Astrocyte of the spinal cord (primary cell): ENCODE measurements at regions not wholly inside any gene's neighbourhood (a gene's known extent, or its start where the extent isn't known, plus 50 kb on each side); places are given as distances from the start of the nearest gene placed in this dataset.
"Not testable (repeated sequence)": the region's sequence is repeated elsewhere in the genome, so short reads cannot be mapped to it uniquely, and the experiment has no call there.

Experiments
- DNase-seq: peaks from one replicate; pipeline ENCODE4 v3.0.0; 2011; ENCODE audit warnings: low read depth, low spot score
- H3K4me3 ChIP-seq: 2 replicates; pipeline ENCODE4 v1.5.1; 2011; ENCODE audit warnings: low read depth, mild to moderate bottlenecking, low read length, moderate library complexity
- CTCF ChIP-seq: IDR thresholded peaks from 2 replicates; pipeline ENCODE4 v1.5.1; 2012; ENCODE audit warnings: low read depth, mild to moderate bottlenecking, low read length, inconsistent platforms
- in situ Hi-C: cut with HindIII; loops from 2 replicates; pipeline ENCODE4 v1.10.0; 2017; ENCODE audit warnings: low sequenced_read_pairs

- no peak for TF ChIP-seq CTCF
- DNase-seq: no peak
- in situ Hi-C loops: no loop called here
- H3K4me3 ChIP-seq: no peak overlapping the region
These were observed 115.4 kb upstream of the ZC3H12A start for GRCh38 chr1:37358992-37359391.

- no peak for TF ChIP-seq CTCF
- in situ Hi-C loops: no loop called here
- DNase-seq: no peak
- H3K4me3 ChIP-seq: no peak overlapping the region
These were observed 114.4 kb upstream of the ZC3H12A start for GRCh38 chr1:37360011-37360410.

- TF ChIP-seq CTCF: no peak
- no peak overlapping the region for H3K4me3 ChIP-seq
- in situ Hi-C loops: no loop called here
- DNase-seq: no peak
These were observed 111.6 kb upstream of the ZC3H12A start for GRCh38 chr1:37362594-37363385.

- DNase-seq: no peak
- TF ChIP-seq CTCF: no peak
- no peak overlapping the region for H3K4me3 ChIP-seq
- in situ Hi-C loops: no loop called here
These were observed 110.8 kb upstream of the ZC3H12A start for GRCh38 chr1:37363535-37363934.

GRCh38 chr1:37368665-37369315 lies 105.6 kb upstream of the ZC3H12A start:
- DNase-seq, H3K4me3 ChIP-seq, in situ Hi-C loops: not testable (repeated sequence)

- no peak overlapping the region for H3K4me3 ChIP-seq
- DNase-seq: no peak
- in situ Hi-C loops: no loop called here
- TF ChIP-seq CTCF: no peak
These were observed 102.1 kb upstream of the ZC3H12A start for GRCh38 chr1:37372302-37372701.

GRCh38 chr1:37372711-37373110 lies 101.7 kb upstream of the ZC3H12A start:
- in situ Hi-C loops: no loop called here

More at GRCh38 chr1:37372711-37373110, 101.7 kb upstream of the ZC3H12A start:
- H3K4me3 ChIP-seq: no peak overlapping the region
- DNase-seq: no peak
- no peak for TF ChIP-seq CTCF
